Mesothelial cell of epicardium (in vitro differentiated cells): ENCODE measurements at regions not wholly inside any gene's neighbourhood (a gene's known extent, or its start where the extent isn't known, plus 50 kb on each side); places are given as distances from the start of the nearest gene placed in this dataset.
"Not testable (repeated sequence)": the region's sequence is repeated elsewhere in the genome, so short reads cannot be mapped to it uniquely, and the experiment has no call there.

Experiments used
- DNase-seq, 2 experiments: peaks; one replicate each; pipeline ENCODE4 v3.0.0; 2021; ENCODE audit warnings: low spot score in 2 of 2; ENCODE audit not compliant: unreplicated experiment in 2 of 2
- H3K27ac Mint-ChIP-seq: 2 replicates; pipeline ENCODE4 v1.8.0; 2021; ENCODE audit warnings: mixed read lengths
- H3K27me3 Mint-ChIP-seq: 2 replicates; pipeline ENCODE4 v1.8.0; 2021; ENCODE audit warnings: low read depth, mixed read lengths
- H3K36me3 Mint-ChIP-seq: 2 replicates; pipeline ENCODE4 v1.8.0; 2021; ENCODE audit warnings: mixed read lengths
- H3K4me1 Mint-ChIP-seq: 2 replicates; pipeline ENCODE4 v1.8.0; 2021; ENCODE audit warnings: mixed read lengths
- H3K4me3 Mint-ChIP-seq: 2 replicates; pipeline ENCODE4 v1.8.0; 2021; ENCODE audit warnings: mild to moderate bottlenecking, moderate library complexity, mixed read lengths
- H3K9me3 Mint-ChIP-seq: 2 replicates; pipeline ENCODE4 v1.8.0; 2021; ENCODE audit warnings: mixed read lengths
- TF ChIP-seq, protein P1 (sequence below): fragments of 200-600 bp; sonication (generic); IDR thresholded peaks from one replicate; pipeline ENCODE4 v1.5.0; 2021; ENCODE audit warnings: antibody characterized with exemption; ENCODE audit not compliant: unreplicated experiment

DNA sequence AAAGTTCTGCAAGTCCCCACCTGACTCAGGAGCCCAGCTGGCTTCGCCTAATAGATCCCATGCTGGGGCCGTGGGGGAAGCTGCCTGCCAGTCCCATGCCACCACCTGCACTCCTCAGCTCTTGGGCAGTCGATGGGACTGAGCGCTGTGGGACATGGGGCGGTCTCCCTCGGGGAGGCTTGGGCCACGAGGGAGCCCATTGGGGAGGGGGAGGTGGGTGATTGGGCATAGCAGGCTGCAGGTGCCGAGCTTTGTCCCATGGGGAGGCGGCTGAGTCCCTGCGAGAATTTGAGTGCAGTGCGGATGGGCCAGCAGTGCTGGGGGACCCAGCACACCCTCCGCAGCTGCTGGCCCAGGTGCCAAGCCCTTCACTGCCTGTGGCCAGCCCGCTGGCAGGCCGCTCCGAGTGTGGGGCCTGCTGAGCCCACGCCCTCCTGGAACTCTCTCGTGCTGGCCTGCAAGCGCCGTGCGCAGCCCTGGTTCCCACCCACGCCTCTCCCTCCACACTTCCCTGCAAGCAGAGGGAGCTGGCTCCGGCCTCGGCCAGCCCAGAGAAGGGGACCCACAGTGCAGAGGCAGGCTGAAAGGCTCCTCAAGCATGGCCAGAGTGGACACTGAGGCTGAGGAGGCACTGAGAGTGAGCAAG is 467.3 kb downstream of the IRS2 start:
- no peak overlapping the region for H3K27ac Mint-ChIP-seq
- no peak for DNase-seq
- no peak overlapping the region for H3K4me3 Mint-ChIP-seq
- H3K36me3 Mint-ChIP-seq = no peaks in the 10 kb centered on the region
- TF ChIP-seq, protein P1, sequence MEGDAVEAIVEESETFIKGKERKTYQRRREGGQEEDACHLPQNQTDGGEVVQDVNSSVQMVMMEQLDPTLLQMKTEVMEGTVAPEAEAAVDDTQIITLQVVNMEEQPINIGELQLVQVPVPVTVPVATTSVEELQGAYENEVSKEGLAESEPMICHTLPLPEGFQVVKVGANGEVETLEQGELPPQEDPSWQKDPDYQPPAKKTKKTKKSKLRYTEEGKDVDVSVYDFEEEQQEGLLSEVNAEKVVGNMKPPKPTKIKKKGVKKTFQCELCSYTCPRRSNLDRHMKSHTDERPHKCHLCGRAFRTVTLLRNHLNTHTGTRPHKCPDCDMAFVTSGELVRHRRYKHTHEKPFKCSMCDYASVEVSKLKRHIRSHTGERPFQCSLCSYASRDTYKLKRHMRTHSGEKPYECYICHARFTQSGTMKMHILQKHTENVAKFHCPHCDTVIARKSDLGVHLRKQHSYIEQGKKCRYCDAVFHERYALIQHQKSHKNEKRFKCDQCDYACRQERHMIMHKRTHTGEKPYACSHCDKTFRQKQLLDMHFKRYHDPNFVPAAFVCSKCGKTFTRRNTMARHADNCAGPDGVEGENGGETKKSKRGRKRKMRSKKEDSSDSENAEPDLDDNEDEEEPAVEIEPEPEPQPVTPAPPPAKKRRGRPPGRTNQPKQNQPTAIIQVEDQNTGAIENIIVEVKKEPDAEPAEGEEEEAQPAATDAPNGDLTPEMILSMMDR = no peak
- H3K4me1 Mint-ChIP-seq = no peaks in the 10 kb centered on the region
- H3K9me3 Mint-ChIP-seq = peaks cover 4% of the 10 kb centered on the region
- H3K27me3 Mint-ChIP-seq = no peaks in the 10 kb centered on the region

GRCh38 chr13:109315481-109315880 is 470.9 kb downstream of the IRS2 start:
- Mint-ChIP-seq H3K27me3 (no peaks in the 10 kb centered on the region), H3K27ac (no peak overlapping the region), H3K9me3 (no peaks in the 10 kb centered on the region), H3K4me3 (no peak overlapping the region), H3K36me3 (no peaks in the 10 kb centered on the region), H3K4me1 (no peaks in the 10 kb centered on the region)
- TF ChIP-seq, protein P1 = no peak
- no peak for DNase-seq

GRCh38 chr13:109314101-109314500 is 472.3 kb downstream of the IRS2 start:
- no peak overlapping the region for H3K4me3 Mint-ChIP-seq
- DNase-seq = no peak
- no peaks in the 10 kb centered on the region for H3K4me1 Mint-ChIP-seq
- H3K27me3 Mint-ChIP-seq = no peaks in the 10 kb centered on the region
- no peak overlapping the region for H3K27ac Mint-ChIP-seq
- TF ChIP-seq, protein P1 = no peak
- no peaks in the 10 kb centered on the region for H3K9me3 Mint-ChIP-seq
- no peaks in the 10 kb centered on the region for H3K36me3 Mint-ChIP-seq

GRCh38 chr13:109312399-109312798 is 474.0 kb downstream of the IRS2 start:
- Mint-ChIP-seq H3K36me3 (no peaks in the 10 kb centered on the region), H3K4me3 (no peak overlapping the region), H3K27ac (no peak overlapping the region), H3K27me3 (peaks cover 4% of the 10 kb centered on the region), H3K4me1 (no peaks in the 10 kb centered on the region), H3K9me3 (no peaks in the 10 kb centered on the region)
- DNase-seq = no peak
- TF ChIP-seq, protein P1 = no peak

DNA sequence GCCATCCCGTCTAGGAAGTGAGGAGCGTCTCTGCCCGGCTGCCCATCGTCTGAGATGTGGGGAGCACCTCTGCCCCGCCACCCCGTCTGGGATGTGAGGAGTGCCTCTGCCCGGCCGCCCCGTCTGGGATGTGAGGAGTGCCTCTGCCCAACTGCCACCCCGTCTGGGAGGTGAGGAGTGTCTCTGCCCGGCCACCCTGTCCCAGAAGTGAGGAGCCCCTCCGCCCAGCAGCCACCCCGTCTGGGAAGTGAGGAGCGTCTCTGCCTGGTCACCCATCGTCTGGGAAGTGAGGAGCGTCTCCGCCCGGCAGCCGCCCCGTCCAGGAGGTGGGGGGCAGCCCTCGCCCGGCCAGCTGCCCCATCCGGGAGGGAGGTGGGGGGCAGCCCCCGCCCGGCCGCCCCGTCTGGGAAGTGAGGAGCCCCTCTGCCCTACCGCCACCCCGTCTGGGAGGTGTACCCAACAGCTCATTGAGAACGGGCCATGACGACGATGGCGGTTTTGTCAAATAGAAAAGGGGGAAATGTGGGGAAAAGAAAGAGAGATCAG is 474.9 kb downstream of the IRS2 start:
- not testable (repeated sequence) for H3K4me3 Mint-ChIP-seq, H3K9me3 Mint-ChIP-seq, H3K36me3 Mint-ChIP-seq, DNase-seq, H3K4me1 Mint-ChIP-seq, H3K27ac Mint-ChIP-seq, H3K27me3 Mint-ChIP-seq

DNA sequence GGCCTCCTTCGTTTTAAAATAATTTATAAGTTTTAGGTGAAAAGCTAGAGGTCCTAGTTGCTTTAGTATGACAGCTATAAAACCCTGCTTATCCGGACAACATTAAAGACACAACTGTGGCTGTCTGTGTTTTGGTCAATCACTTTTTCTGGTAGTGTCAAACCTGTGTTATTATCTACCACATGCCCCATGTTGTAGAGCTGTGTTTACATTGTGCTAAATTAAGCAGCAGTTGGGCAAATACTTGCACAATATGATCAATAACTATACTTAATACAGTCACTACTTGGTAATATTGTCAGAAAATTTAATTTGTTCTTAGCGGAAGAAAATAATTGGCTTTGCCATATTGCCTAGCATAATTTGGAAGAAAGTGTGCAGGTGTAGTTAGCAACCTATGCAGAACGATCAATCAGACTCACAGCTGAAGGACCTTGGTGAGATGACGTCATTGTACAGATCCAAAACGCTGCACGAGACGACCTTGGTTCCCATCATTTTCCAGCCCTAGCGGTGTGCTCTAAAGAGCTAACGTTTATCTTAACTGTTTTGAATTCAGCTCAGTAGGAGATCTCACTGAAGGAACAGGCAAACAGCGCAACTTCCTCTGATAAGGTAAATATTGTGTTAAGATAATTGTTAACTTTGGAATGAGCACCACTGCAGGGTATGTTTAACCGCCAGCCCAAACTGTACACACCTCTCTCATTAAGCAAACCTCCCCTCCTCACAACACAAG is 476.6 kb downstream of the IRS2 start:
- H3K9me3 Mint-ChIP-seq = no peaks in the 10 kb centered on the region

More for the DNA sequence above, 476.6 kb downstream of the IRS2 start:
- peaks cover 6% of the 10 kb centered on the region for H3K27me3 Mint-ChIP-seq
- no peaks in the 10 kb centered on the region for H3K36me3 Mint-ChIP-seq
- H3K4me1 Mint-ChIP-seq = no peaks in the 10 kb centered on the region
- H3K4me3 Mint-ChIP-seq = no peak overlapping the region
- TF ChIP-seq, protein P1 = no peak
- no peak for DNase-seq
- H3K27ac Mint-ChIP-seq = no peak overlapping the region
